PC-3 (cell line): ENCODE measurements at regions not wholly inside any gene's neighbourhood (a gene's known extent, or its start where the extent isn't known, plus 50 kb on each side); places are given as distances from the start of the nearest gene placed in this dataset.

ENCODE experiments used
- CTCF ChIP-seq: fragments of 300-600 bp; sonication (generic); conservative IDR thresholded peaks from 2 replicates; pipeline ENCODE4 v1.5.1; 2017; ENCODE audit warnings: antibody characterized with exemption, low read depth, mild to moderate bottlenecking, low read length
- EZH2 ChIP-seq: fragments of 300-600 bp; sonication (generic); IDR thresholded peaks from one replicate; pipeline ENCODE4 v1.6.1; 2017; ENCODE audit warnings: antibody characterized with exemption, mild to moderate bottlenecking, low read length; ENCODE audit not compliant: unreplicated experiment
- EZH2phosphoT487 ChIP-seq: fragments of 300-600 bp; sonication (generic); IDR thresholded peaks from 2 replicates; pipeline ENCODE4 v1.6.1; 2018; ENCODE audit warnings: mild to moderate bottlenecking, antibody characterized with exemption, low read length, borderline replicate concordance

GRCh38 chr1:182308826-182309225 is 82.8 kb downstream of the GLUL start:
- TF ChIP-seq CTCF (no peak), EZH2 (no peak), EZH2phosphoT487 (no peak)
